ENCODE measurements at regions not wholly inside any gene's neighbourhood (a gene's known extent, or its start where the extent isn't known, plus 50 kb on each side); places are given as distances from the start of the nearest gene placed in this dataset.

DNA sequence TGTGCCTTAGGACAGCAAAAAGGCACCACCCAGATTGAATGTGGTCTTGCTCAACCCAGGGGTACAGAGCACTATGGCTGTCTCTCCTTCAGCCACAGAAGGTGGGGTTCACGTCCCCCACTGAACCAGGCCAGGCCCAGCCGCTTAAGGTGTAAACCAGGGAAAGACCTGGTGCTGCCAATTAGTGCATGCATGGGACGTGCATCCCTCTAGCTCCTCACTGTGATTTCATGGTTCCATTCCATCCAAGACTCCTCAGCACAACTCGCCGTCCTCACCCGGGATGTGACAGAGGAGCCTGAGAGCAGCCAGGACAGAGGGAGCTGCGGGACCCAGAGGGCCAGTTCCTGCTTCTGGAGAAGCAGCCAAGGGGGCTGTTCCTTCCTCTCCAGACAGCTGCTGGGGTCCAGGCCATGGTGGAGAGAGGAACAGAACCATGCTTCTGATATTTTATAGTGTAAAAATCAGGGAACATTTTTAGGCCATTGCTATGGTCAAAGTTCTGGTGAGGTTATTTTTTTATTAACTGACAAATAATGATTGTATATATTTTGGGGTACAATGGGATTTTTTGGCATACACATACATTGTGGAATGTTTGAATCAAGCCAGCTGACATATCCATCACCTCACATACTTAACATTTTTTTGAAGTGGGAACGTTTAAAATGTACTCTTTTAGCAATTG, 492.2 kb upstream of the B3GAT1 start:
- TF ChIP-seq, protein P1, sequence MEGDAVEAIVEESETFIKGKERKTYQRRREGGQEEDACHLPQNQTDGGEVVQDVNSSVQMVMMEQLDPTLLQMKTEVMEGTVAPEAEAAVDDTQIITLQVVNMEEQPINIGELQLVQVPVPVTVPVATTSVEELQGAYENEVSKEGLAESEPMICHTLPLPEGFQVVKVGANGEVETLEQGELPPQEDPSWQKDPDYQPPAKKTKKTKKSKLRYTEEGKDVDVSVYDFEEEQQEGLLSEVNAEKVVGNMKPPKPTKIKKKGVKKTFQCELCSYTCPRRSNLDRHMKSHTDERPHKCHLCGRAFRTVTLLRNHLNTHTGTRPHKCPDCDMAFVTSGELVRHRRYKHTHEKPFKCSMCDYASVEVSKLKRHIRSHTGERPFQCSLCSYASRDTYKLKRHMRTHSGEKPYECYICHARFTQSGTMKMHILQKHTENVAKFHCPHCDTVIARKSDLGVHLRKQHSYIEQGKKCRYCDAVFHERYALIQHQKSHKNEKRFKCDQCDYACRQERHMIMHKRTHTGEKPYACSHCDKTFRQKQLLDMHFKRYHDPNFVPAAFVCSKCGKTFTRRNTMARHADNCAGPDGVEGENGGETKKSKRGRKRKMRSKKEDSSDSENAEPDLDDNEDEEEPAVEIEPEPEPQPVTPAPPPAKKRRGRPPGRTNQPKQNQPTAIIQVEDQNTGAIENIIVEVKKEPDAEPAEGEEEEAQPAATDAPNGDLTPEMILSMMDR (IDR thresholded peaks at IDR 0.05; ENCODE audit: borderline replicate concordance, control extremely low read depth, extremely low read depth, insufficient read depth, missing control alignments) = no peak
- no peak for DNase-seq (ENCODE audit: low spot score)
- in situ Hi-C loops (cut with MboI; ENCODE audit: low sequenced_read_pairs, unreplicated experiment) = no loop called here

DNA sequence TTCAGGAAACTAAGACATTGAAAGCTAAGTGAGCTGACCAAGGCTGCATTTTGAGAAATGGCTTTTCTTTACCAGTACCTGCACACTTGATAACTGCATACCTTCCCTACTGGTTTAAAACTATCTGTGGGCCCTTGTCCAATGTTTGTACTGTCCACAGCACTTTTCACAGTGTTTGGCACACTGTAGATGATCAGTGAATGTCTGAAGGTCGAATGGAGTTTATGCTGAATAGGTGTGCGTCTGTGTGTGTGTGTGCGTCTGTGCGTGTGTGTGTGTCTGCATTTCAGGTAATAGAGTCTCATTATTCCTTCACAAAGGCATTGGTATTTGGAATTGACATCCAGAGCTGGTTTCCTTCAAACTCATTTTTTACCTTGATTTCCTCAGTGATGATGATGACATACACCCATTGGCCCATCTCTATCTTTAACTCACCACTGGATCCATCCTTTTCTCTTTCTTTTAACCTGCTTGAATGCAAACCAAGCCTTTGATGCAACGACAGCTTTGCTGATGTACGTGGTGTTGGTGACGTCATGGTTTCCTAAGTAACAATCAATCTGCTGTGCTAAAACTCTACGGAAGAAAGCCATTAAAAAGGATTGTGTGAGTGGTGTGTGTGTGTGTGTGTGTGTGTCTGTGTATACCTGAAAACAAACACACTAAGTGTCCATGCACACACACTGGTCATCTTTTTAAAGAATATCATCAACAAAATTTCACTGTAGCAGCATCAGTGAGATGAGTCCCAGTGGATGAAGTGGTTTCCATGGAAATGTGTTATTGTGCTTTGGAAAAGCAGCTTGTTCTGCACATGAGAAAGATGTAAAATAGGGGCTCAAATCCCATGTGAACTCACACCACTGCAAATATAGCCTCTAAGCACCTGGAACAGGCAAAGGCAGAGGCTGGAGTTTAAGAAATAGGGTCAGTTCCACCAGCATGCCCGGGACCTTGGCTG, 490.2 kb upstream of the B3GAT1 start:
- in situ Hi-C loops (cut with MboI; ENCODE audit: low sequenced_read_pairs, unreplicated experiment) = no loop called here
- DNase-seq (ENCODE audit: low spot score) = no peak
- TF ChIP-seq, protein P1 (IDR thresholded peaks at IDR 0.05; ENCODE audit: borderline replicate concordance, control extremely low read depth, extremely low read depth, insufficient read depth, missing control alignments) = no peak

DNA sequence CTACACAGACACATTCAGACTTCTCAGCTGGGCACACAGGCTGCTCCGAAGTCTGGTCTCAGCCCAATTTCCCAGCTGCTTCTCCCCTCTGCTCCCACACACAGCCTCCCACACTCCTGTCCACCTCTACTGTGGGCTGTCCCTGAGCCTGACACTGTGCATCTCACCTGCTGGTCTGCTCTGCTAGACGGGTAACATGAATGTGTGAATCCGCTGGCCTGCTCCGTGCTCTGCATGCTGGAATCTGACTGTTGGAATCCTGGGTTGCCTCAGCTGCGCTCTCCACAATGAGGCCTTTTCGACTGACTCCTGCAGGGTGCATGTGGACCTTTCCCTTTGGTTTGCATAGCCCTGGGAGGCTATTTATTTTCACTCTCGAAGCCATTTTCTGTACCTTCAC, 489.5 kb upstream of the B3GAT1 start:
- TF ChIP-seq, protein P1 (IDR thresholded peaks at IDR 0.05; ENCODE audit: borderline replicate concordance, control extremely low read depth, extremely low read depth, insufficient read depth, missing control alignments) = no peak
- in situ Hi-C loops (cut with MboI; ENCODE audit: low sequenced_read_pairs, unreplicated experiment) = no loop called here

DNA sequence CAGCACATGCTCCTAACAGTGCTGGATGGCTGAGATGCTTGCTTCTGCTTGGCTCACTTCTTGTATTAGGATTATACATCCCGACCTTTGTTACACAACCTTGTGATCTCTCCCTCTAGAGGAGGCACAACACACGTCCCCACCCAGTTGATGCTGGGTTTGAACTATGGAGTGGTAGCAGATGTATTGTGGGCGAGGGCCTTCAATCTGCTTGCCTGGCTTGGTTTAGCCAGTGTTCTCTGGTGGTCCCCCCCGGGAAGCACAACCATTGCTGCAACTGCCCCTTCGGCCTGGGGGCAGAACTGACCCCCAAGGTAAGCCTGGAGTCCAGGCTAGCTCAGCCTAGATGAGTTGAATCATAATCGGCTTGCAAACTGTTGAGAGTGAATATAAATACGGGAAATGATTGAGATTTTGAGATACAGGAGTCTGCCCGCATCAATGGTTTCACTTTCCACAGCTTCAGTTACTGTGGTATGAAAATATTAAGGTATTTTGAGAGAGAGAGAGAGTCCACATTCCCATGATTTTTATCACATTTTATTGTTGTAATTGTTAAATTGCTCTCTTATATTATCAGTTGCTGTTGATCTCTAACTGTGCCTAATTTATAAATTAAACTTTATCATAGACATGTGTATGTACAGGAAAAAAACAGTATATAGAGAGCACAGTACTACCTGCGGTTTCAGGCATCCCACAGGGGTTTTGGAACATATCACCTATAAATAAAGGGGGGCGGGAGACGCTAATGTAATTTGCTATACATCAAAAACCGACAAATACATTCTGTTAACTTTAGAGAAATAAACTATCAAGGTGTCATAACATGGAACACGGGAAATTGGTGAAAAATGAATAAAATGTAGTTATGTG, 482.0 kb upstream of the B3GAT1 start:
- in situ Hi-C loops (cut with MboI; ENCODE audit: low sequenced_read_pairs, unreplicated experiment) = no loop called here

More for the DNA sequence above, 489.5 kb upstream of the B3GAT1 start:
- DNase-seq (ENCODE audit: low spot score) = no peak

DNA sequence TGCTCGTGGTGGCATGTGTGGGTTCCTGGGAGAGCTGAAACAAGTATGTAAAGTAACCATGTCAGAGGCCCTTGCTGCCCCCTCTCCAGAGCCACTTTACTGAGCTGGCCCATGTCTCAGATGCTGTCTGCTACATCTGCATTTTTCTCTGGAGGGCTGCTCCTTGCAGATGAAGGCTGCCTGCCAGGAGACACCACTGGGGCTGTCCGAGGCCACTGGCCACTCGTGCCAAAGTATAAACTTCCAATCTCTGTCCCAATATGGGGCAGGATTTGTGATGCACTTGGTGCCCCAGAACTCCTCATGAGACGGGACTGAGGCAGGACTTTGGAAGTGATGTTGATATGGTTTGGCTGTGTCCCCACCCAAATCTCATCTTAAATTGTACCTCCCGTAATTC, 478.4 kb upstream of the B3GAT1 start:
- TF ChIP-seq, protein P1 (IDR thresholded peaks at IDR 0.05; ENCODE audit: borderline replicate concordance, control extremely low read depth, extremely low read depth, insufficient read depth, missing control alignments) = no peak
- no peak for DNase-seq (ENCODE audit: low spot score)
- in situ Hi-C loops (cut with MboI; ENCODE audit: low sequenced_read_pairs, unreplicated experiment) = no loop called here

More for the DNA sequence above, 482.0 kb upstream of the B3GAT1 start:
- DNase-seq (ENCODE audit: low spot score) = no peak
- TF ChIP-seq, protein P1 (IDR thresholded peaks at IDR 0.05; ENCODE audit: borderline replicate concordance, control extremely low read depth, extremely low read depth, insufficient read depth, missing control alignments) = no peak

DNA sequence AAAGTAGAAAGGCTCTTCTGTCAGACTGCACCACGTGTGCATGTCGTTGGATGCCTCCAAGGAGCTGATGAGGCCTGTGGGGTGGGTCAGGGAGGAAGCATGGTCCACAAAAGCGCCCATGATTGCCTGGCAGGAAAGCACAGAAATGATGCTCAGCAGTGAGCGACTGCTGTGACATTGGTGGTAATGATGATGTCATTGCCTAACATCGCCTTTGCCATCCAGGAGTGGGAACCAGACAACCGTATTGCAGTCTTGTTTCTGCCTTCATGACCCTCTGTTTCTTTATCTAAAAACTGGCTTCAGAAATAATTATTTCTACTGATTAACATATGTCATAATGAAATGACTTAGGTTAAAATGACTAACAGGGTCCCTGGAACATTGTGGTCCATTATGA, 477.8 kb upstream of the B3GAT1 start:
- DNase-seq (ENCODE audit: low spot score) = no peak
- in situ Hi-C loops (cut with MboI; ENCODE audit: low sequenced_read_pairs, unreplicated experiment) = no loop called here

More for the DNA sequence above, 477.8 kb upstream of the B3GAT1 start:
- TF ChIP-seq, protein P1 (IDR thresholded peaks at IDR 0.05; ENCODE audit: borderline replicate concordance, control extremely low read depth, extremely low read depth, insufficient read depth, missing control alignments) = no peak

All from GM13976 (cell line).